K562 (cell line): ENCODE measurements at regions not wholly inside any gene's neighbourhood (a gene's known extent, or its start where the extent isn't known, plus 50 kb on each side); places are given as distances from the start of the nearest gene placed in this dataset.

Experiments used
- ATAC-seq: fragments of 200-7000 bp; cut with Tn5 transposase; 3 replicates; pipeline ENCODE4 v1.9.1; 2020; ENCODE audit warnings: moderate library complexity
- BruUV-seq: library from RNA; stranded (reverse); fragments of 400-500 nt; replicated peaks from 2 replicates; lab custom pipeline; 2021; lab: Mats Ljungman, UMichigan
- CTCF ChIA-PET: fragments of 300-600 bp; formaldehyde crosslinking; extraction: SDS; loops from one replicate; lab custom pipeline; 2021; ENCODE audit warnings: low intra/inter-chr PET ratio; lab: Yijun Ruan, JAX
- POLR2A ChIA-PET: fragments of 300-600, 350-650 bp; sonication (Branson Sonifier 250); formaldehyde crosslinking; extraction: SDS; loops from one replicate; lab custom pipeline; 2021; ENCODE audit warnings: antibody characterized with exemption, inconsistent platforms; lab: Yijun Ruan, JAX
- DNase-seq, 4 experiments: peaks; one replicate each; pipeline versions ENCODE4 v3.0.0 to v3.0.0-alpha.2; 2011 to 2018; ENCODE audit warnings: low spot score in 3 of 4, mixed read lengths in 3 of 4; ENCODE audit errors: extremely low read depth in 1 of 4
- FAIRE-seq: peaks from 2 replicates; lab custom pipeline; 2011; peaks lifted over from hg19 to GRCh38; lab: Jason Lieb, UNC
- H2AFZ ChIP-seq: 2 replicates; pipeline ENCODE4 v1.6.0; 2011; ENCODE audit warnings: low read depth, low read length, control low read depth, inconsistent platforms
- H3K27ac ChIP-seq: fragments of 200-600 bp; 3 replicates; pipeline ENCODE4 v1.8.0; 2011; ENCODE audit warnings: low read depth, mild to moderate bottlenecking, control low read depth, inconsistent platforms, low read length, moderate library complexity, mixed read lengths; ENCODE audit errors: extremely low read depth
- H3K27me3 ChIP-seq, 2 experiments: fragments of 300-600 bp in 1 of 2; 2 replicates in 1 of 2; 3 replicates in 1 of 2; pipeline versions ENCODE4 v1.6.0 to v1.8.0; 2011; ENCODE audit warnings: inconsistent platforms in 2 of 2, low read length in 2 of 2, mild to moderate bottlenecking in 1 of 2, mixed read lengths in 1 of 2, moderate library complexity in 1 of 2; ENCODE audit not compliant: control insufficient read depth in 2 of 2, insufficient read depth in 2 of 2
- H3K36me3 ChIP-seq: fragments of 300-600 bp; 3 replicates; pipeline ENCODE4 v1.8.0; 2011; ENCODE audit warnings: mild to moderate bottlenecking, low read length, inconsistent platforms; ENCODE audit not compliant: control insufficient read depth, insufficient read depth
- H3K4me1 ChIP-seq, 2 experiments: fragments of 200-600 bp in 1 of 2; replicated peaks in 1 of 2; 2 replicates in 1 of 2; 3 replicates in 1 of 2; pipeline versions ENCODE4 v1.5.1 to v1.8.0; 2011; ENCODE audit warnings: inconsistent platforms in 2 of 2, low read length in 2 of 2, mild to moderate bottlenecking in 1 of 2, mixed read lengths in 1 of 2, moderate library complexity in 1 of 2; ENCODE audit not compliant: control insufficient read depth in 2 of 2, insufficient read depth in 2 of 2
- H3K4me2 ChIP-seq: 2 replicates; pipeline ENCODE4 v1.6.1; 2011; ENCODE audit warnings: low read length, control low read depth, inconsistent platforms, mixed read lengths; ENCODE audit not compliant: insufficient read depth
- H3K4me3 ChIP-seq: fragments of 200-600 bp; sonication (generic), shearing (Covaris generic); 2 replicates; pipeline ENCODE4 v1.5.1; 2016; ENCODE audit warnings: control low read depth, inconsistent platforms
- H3K79me2 ChIP-seq: fragments of 200-600 bp; 3 replicates; pipeline ENCODE4 v1.8.0; 2011; ENCODE audit warnings: low read length, inconsistent platforms; ENCODE audit not compliant: control insufficient read depth, insufficient read depth
- H3K9ac ChIP-seq, 2 experiments: 2 replicates each; pipeline versions ENCODE4 v1.6.0 to v1.6.1; 2011; ENCODE audit warnings: low read depth in 2 of 2, low read length in 2 of 2, control low read depth in 1 of 2, inconsistent platforms in 1 of 2, mild to moderate bottlenecking in 1 of 2, mixed read lengths in 1 of 2; ENCODE audit not compliant: insufficient read depth in 1 of 2
- H3K9me1 ChIP-seq: one replicate; pipeline ENCODE4 v1.6.0; 2011; ENCODE audit warnings: inconsistent platforms, mild to moderate bottlenecking, low read length, moderate library complexity; ENCODE audit not compliant: control insufficient read depth, insufficient read depth
- H3K9me3 ChIP-seq: replicated peaks from 2 replicates; pipeline ENCODE4 v1.5.1; 2011; ENCODE audit warnings: low read depth, low read length, inconsistent platforms; ENCODE audit not compliant: control insufficient read depth, insufficient read depth
- H4K20me1 ChIP-seq: replicated peaks from 2 replicates; pipeline ENCODE4 v1.6.1; 2011; ENCODE audit warnings: low read length, inconsistent platforms, mixed read lengths; ENCODE audit not compliant: control insufficient read depth, insufficient read depth
- AFF4 ChIP-seq: sonication (generic); formaldehyde crosslinking; IDR thresholded peaks from 2 replicates; pipeline ENCODE4 v1.8.0; 2023; ENCODE audit warnings: mild to moderate bottlenecking, missing genetic modification reagents
- CTCFL ChIP-seq: IDR thresholded peaks from 2 replicates; pipeline ENCODE4 v1.6.1; 2011; ENCODE audit warnings: borderline replicate concordance, low read depth, mild to moderate bottlenecking, moderate library complexity, low read length; ENCODE audit not compliant: insufficient read depth, poor library complexity, severe bottlenecking
- DLX4 ChIP-seq: fragments of 250-450 bp; sonication (Bioruptor Pico); IDR thresholded peaks from 2 replicates; pipeline ENCODE4 v1.6.1; 2021; ENCODE audit warnings: mild to moderate bottlenecking
- GATAD2B ChIP-seq: fragments of 450-650 bp; IDR thresholded peaks from 2 replicates; pipeline ENCODE4 v1.6.1; 2017; ENCODE audit warnings: mild to moderate bottlenecking, borderline replicate concordance
- ID3 ChIP-seq, 2 experiments: fragments of 250-450 bp in 1 of 2; fragments of 450-650 bp in 1 of 2; sonication (Bioruptor Pico) in 1 of 2; IDR thresholded peaks; 2 replicates each; pipeline versions ENCODE4 v1.6.1 to v1.8.0; 2016 to 2021; ENCODE audit warnings: mild to moderate bottlenecking in 2 of 2, moderate library complexity in 2 of 2, missing compliant biosample characterization in 1 of 2, missing genetic modification characterization in 1 of 2
- ZNF324 ChIP-seq: fragments of 250-450 bp; sonication (Bioruptor Pico); IDR thresholded peaks from 2 replicates; pipeline ENCODE4 v1.4.0; 2020; ENCODE audit warnings: mild to moderate bottlenecking
- ZNF41 ChIP-seq: fragments of 250-450 bp; sonication (Bioruptor Pico); conservative IDR thresholded peaks from 2 replicates; pipeline ENCODE4 v1.4.0; 2020; ENCODE audit warnings: mild to moderate bottlenecking
- ZNF561 ChIP-seq: fragments of 450-650 bp; formaldehyde crosslinking; conservative IDR thresholded peaks from 2 replicates; pipeline ENCODE4 v1.4.0; 2020; ENCODE audit warnings: mild to moderate bottlenecking, moderate library complexity
- WGBS: fragments of 100-300 bp; shearing (Covaris generic); methylation state at CpG from one replicate; pipeline ENCODE4 v1.1.6; 2016; ENCODE audit warnings: low coverage, mixed read lengths; ENCODE audit not compliant: insufficient coverage; ENCODE audit errors: missing lambda C conversion rate; 5-methylcytosine and 5-hydroxymethylcytosine counted together
- in situ Hi-C: fragments of 300-500 bp; cut with MboI; formaldehyde crosslinking; loops from 4 replicates; pipeline ENCODE4 v1.15.0; 2018; ENCODE audit warnings: inconsistent platforms, mixed read lengths
- intact Hi-C: fragments of 100-400 bp; cut with micrococcal nuclease; formaldehyde crosslinking; loops from 2 replicates; pipeline ENCODE4 v1.14.2; 2022

- H3K79me2 ChIP-seq: no peaks in the 10 kb centered on the region
- H3K9ac ChIP-seq: no peak overlapping the region
- H3K9me1 ChIP-seq: no peaks in the 10 kb centered on the region
- TF ChIP-seq CTCFL: no peak
- TF ChIP-seq DLX4: no peak
- no peak for TF ChIP-seq ZNF561 (CRISPR knock-in tag)
- TF ChIP-seq ID3 (CRISPR knock-in tag; IDR thresholded peaks at IDR 0.05): no peak
- no peak for TF ChIP-seq ID3 (tag; IDR thresholded peaks at IDR 0.05)
- no peak for TF ChIP-seq GATAD2B
- no peak for TF ChIP-seq ZNF41 (CRISPR knock-in tag)
- no peak for TF ChIP-seq AFF4 (CRISPR knock-in tag)
- no peak for TF ChIP-seq ZNF324 (CRISPR knock-in tag)
- in situ Hi-C loops (no loop called here), intact Hi-C loops (no loop called here)
- CTCF ChIA-PET: no interaction called here
- POLR2A ChIA-PET: interaction anchor here (0.7 kb wide), 1 partner anchor 59 kb away, joined by 3 read pairs; no protein-coding TSS in a partner anchor
- no peak overlapping the region for H3K4me2 ChIP-seq
- H3K9me3 ChIP-seq: no peaks in the 10 kb centered on the region
- H3K36me3 ChIP-seq: no peaks in the 10 kb centered on the region
- ATAC-seq (no peak), FAIRE-seq (no peak), DNase-seq (no peak)
- BruUV-seq: no TSS peak
- H2AFZ ChIP-seq: no peak overlapping the region
- no peaks in the 10 kb centered on the region for H3K4me1 ChIP-seq
- 0% methylated on average over 22 of the region's 45 CpGs for WGBS
- no peak overlapping the region for H3K4me3 ChIP-seq
- H3K27me3 ChIP-seq: peaks cover 3 to 36% of the 10 kb centered on the region in 2 experiments; a peak in 4 of 5 replicates
- H3K27ac ChIP-seq: no peak overlapping the region
- peaks cover 5% of the 10 kb centered on the region; the same call in 1 of the 2 replicates for H4K20me1 ChIP-seq
Observed at GRCh38 chrX:107507093-107507743, 57.8 kb downstream of the FRMPD3 start.
